HepG2 (cell line): ENCODE measurements at regions not wholly inside any gene's neighbourhood (a gene's known extent, or its start where the extent isn't known, plus 50 kb on each side); places are given as distances from the start of the nearest gene placed in this dataset.

Experiments
- ATAC-seq: fragments of 200-7000 bp; cut with Tn5 transposase; 3 replicates; pipeline ENCODE4 v1.9.1; 2020; ENCODE audit warnings: mild to moderate bottlenecking, moderate library complexity
- BruUV-seq: library from RNA; stranded (reverse); fragments of 400-500 nt; replicated peaks from 2 replicates; lab custom pipeline; 2021; lab: Mats Ljungman, UMichigan
- CTCF ChIA-PET: fragments of 300-600 bp; formaldehyde crosslinking; extraction: SDS; loops from one replicate; lab custom pipeline; 2021; ENCODE audit warnings: low total read pairs, inconsistent platforms, low intra/inter-chr PET ratio; lab: Yijun Ruan, JAX
- POLR2A ChIA-PET: fragments of 350-600 bp; sonication (Branson Sonifier 250); formaldehyde crosslinking; loops from one replicate; lab custom pipeline; 2020; ENCODE audit warnings: antibody characterized with exemption, inconsistent platforms; lab: Yijun Ruan, JAX
- DNase-seq: peaks from one replicate; pipeline ENCODE4 v3.0.0-alpha.2; 2015; ENCODE audit warnings: low spot score
- FAIRE-seq: peaks from 3 replicates; lab custom pipeline; 2011; peaks lifted over from hg19 to GRCh38; lab: Jason Lieb, UNC
- H2AFZ ChIP-seq: one replicate; pipeline ENCODE4 v1.6.1; 2011; ENCODE audit warnings: low read length, inconsistent platforms
- H3K27ac ChIP-seq: fragments of 300-600 bp; 3 replicates; pipeline ENCODE4 v1.8.0; 2011; ENCODE audit warnings: mixed run types, mild to moderate bottlenecking, mixed read lengths, low read length, inconsistent platforms; ENCODE audit not compliant: insufficient read depth; ENCODE audit errors: extremely low read length
- H3K27me3 ChIP-seq, 2 experiments: fragments of 200-600 bp in 1 of 2; 2 replicates in 1 of 2; 3 replicates in 1 of 2; pipeline versions ENCODE4 v1.6.0 to v1.8.0; 2011; ENCODE audit warnings: low read length in 2 of 2, mild to moderate bottlenecking in 2 of 2, moderate library complexity in 2 of 2, inconsistent platforms in 1 of 2; ENCODE audit not compliant: insufficient read depth in 2 of 2, control insufficient read depth in 1 of 2
- H3K36me3 ChIP-seq, 2 experiments: fragments of 200-600 bp in 1 of 2; replicated peaks in 1 of 2; 2 replicates in 1 of 2; 3 replicates in 1 of 2; pipeline versions ENCODE4 v1.5.1 to v1.8.0; 2011; ENCODE audit warnings: low read length in 2 of 2, inconsistent platforms in 1 of 2; ENCODE audit not compliant: insufficient read depth in 2 of 2, control insufficient read depth in 1 of 2
- H3K4me1 ChIP-seq: 2 replicates; pipeline ENCODE4 v1.5.1; 2012; ENCODE audit warnings: low read length, inconsistent platforms; ENCODE audit not compliant: insufficient read depth
- H3K4me2 ChIP-seq: 2 replicates; pipeline ENCODE4 v1.6.0; 2011; ENCODE audit warnings: low read depth, low read length, inconsistent platforms
- H3K4me3 ChIP-seq, 3 experiments: fragments of 200-600 bp in 1 of 3; sonication (generic), shearing (Covaris generic) in 1 of 3; replicated peaks in 1 of 3; 2 replicates each; pipeline ENCODE4 v1.5.1; 2011 to 2016; ENCODE audit warnings: low read length in 3 of 3, inconsistent platforms in 2 of 3, low read depth in 2 of 3, mild to moderate bottlenecking in 2 of 3, control low read depth in 1 of 3, mixed read lengths in 1 of 3; ENCODE audit not compliant: insufficient read depth in 1 of 3
- H3K79me2 ChIP-seq: one replicate; pipeline ENCODE4 v1.6.1; 2011; ENCODE audit warnings: low read length, inconsistent platforms; ENCODE audit not compliant: insufficient read depth
- H3K9ac ChIP-seq: 2 replicates; pipeline ENCODE4 v1.6.0; 2011; ENCODE audit warnings: mild to moderate bottlenecking, low read depth, low read length, inconsistent platforms; ENCODE audit not compliant: insufficient read depth
- H3K9me3 ChIP-seq: 2 replicates; pipeline ENCODE4 v1.5.1; 2012; ENCODE audit warnings: mild to moderate bottlenecking, low read length
- H4K20me1 ChIP-seq: 2 replicates; pipeline ENCODE4 v1.6.0; 2011; ENCODE audit warnings: inconsistent platforms, mild to moderate bottlenecking, low read length, moderate library complexity; ENCODE audit not compliant: insufficient read depth
- BCL6 ChIP-seq: IDR thresholded peaks from 2 replicates; pipeline ENCODE4 v1.6.1; 2016; ENCODE audit warnings: missing genetic modification reagents, missing compliant biosample characterization
- CEBPG ChIP-seq: IDR thresholded peaks from 2 replicates; pipeline ENCODE4 v1.6.1; 2016
- CHD2 ChIP-seq: IDR thresholded peaks from 2 replicates; pipeline ENCODE4 v1.6.1; 2011; ENCODE audit warnings: low read depth, low read length, improper control_type of control experiment
- FOXO1 ChIP-seq: sonication (generic); formaldehyde crosslinking; IDR thresholded peaks from 2 replicates; pipeline ENCODE4 v1.4.0; 2020; ENCODE audit warnings: missing genetic modification reagents
- FOXP1 ChIP-seq, 2 experiments: fragments of 450-650 bp in 1 of 2; IDR thresholded peaks; 2 replicates each; pipeline ENCODE4 v1.6.1; 2017 to 2018; ENCODE audit warnings: antibody characterized with exemption in 1 of 2
- HMGXB4 ChIP-seq, 2 experiments: sonication (generic) in 1 of 2; formaldehyde crosslinking in 1 of 2; IDR thresholded peaks; 2 replicates each; pipeline versions ENCODE4 v1.4.0 to v1.6.1; 2018 to 2020; ENCODE audit warnings: missing genetic modification reagents in 2 of 2, borderline replicate concordance in 1 of 2, low read depth in 1 of 2, mild to moderate bottlenecking in 1 of 2, missing biosample characterization in 1 of 2
- HOXA7 ChIP-seq: sonication (generic); formaldehyde crosslinking; IDR thresholded peaks from 2 replicates; pipeline ENCODE4 v1.8.1; 2022; ENCODE audit warnings: mild to moderate bottlenecking, missing genetic modification reagents, moderate library complexity
- NCOA2 ChIP-seq: sonication (generic); formaldehyde crosslinking; IDR thresholded peaks from 2 replicates; pipeline ENCODE4 v1.8.0; 2022; ENCODE audit warnings: inconsistent platforms
- NR2F6 ChIP-seq, 2 experiments: IDR thresholded peaks; 2 replicates each; pipeline ENCODE4 v1.6.1; 2016; ENCODE audit warnings: antibody characterized with exemption in 1 of 2, mild to moderate bottlenecking in 1 of 2
- SMAD3 ChIP-seq: sonication (generic); formaldehyde crosslinking; IDR thresholded peaks from 2 replicates; pipeline ENCODE4 v1.4.0; 2020; ENCODE audit warnings: missing genetic modification reagents
- SNAI1 ChIP-seq: sonication (generic); formaldehyde crosslinking; IDR thresholded peaks from 2 replicates; pipeline ENCODE4 v1.5.0; 2020; ENCODE audit warnings: mild to moderate bottlenecking, missing genetic modification reagents, borderline replicate concordance
- ZBTB14 ChIP-seq: sonication (generic); formaldehyde crosslinking; IDR thresholded peaks from 2 replicates; pipeline ENCODE4 v1.4.0; 2020; ENCODE audit warnings: missing genetic modification reagents
- ZFY ChIP-seq: sonication (generic); formaldehyde crosslinking; IDR thresholded peaks from 2 replicates; pipeline ENCODE4 v1.4.0; 2020; ENCODE audit warnings: missing genetic modification reagents
- ZNF552 ChIP-seq: sonication (generic); formaldehyde crosslinking; IDR thresholded peaks from 2 replicates; pipeline ENCODE4 v1.9.0; 2022; ENCODE audit warnings: missing genetic modification reagents, mild to moderate bottlenecking, borderline replicate concordance
- ZNF720 ChIP-seq: sonication (generic); formaldehyde crosslinking; IDR thresholded peaks from 2 replicates; pipeline ENCODE4 v1.4.0; 2020; ENCODE audit warnings: missing genetic modification reagents
- WGBS: methylation state at CpG from one replicate; pipeline ENCODE4 v1.1.6; 2017; ENCODE audit warnings: low lambda C conversion rate; 5-methylcytosine and 5-hydroxymethylcytosine counted together
- in situ Hi-C: cut with HindIII; loops from 2 replicates; pipeline ENCODE4 v1.10.0; 2017; ENCODE audit warnings: low pct_unique_long_range_greater_than_20kb; ENCODE audit not compliant: extremely low pct_ligation_motif_present
- intact Hi-C: fragments of 100-400 bp; cut with micrococcal nuclease; formaldehyde crosslinking; loops from one replicate; pipeline ENCODE4 v1.10.0; 2022; ENCODE audit not compliant: unreplicated experiment
- TF ChIP-seq, protein P1 (sequence below), 2 experiments: fragments of 450-650 bp in 1 of 2; sonication (generic) in 1 of 2; formaldehyde crosslinking; IDR thresholded peaks; 2 replicates each; pipeline versions ENCODE4 v1.5.0 to v1.8.0; 2020 to 2022; ENCODE audit warnings: mild to moderate bottlenecking in 1 of 2, missing genetic modification reagents in 1 of 2

GRCh38 chr7:138325434-138325833, 134.6 kb upstream of the TRIM24 start:
- no peaks in the 10 kb centered on the region for H4K20me1 ChIP-seq
- peaks cover 22% of the 10 kb centered on the region for H3K4me1 ChIP-seq
- H2AFZ ChIP-seq, result no peak overlapping the region
- no peak overlapping the region for H3K4me3 ChIP-seq
- no peaks in the 10 kb centered on the region for H3K79me2 ChIP-seq
- POLR2A ChIA-PET, result no interaction called here
- TF ChIP-seq ZBTB14 (CRISPR knock-in tag) (no peak), HOXA7 (no peak)
- 96% methylated on average over 4 of the region's 4 CpGs for WGBS
- no peak overlapping the region for H3K9ac ChIP-seq
- DNase-seq (no peak), FAIRE-seq (no peak), ATAC-seq (no peak)
- in situ Hi-C loops (no loop called here), intact Hi-C loops (no loop called here)
- no peaks in the 10 kb centered on the region for H3K27me3 ChIP-seq
- H3K4me2 ChIP-seq, result no peak overlapping the region
- no peaks in the 10 kb centered on the region for H3K36me3 ChIP-seq
- H3K27ac ChIP-seq, result no peak overlapping the region
- no TSS peak for BruUV-seq
- CTCF ChIA-PET, result no interaction called here
- H3K9me3 ChIP-seq, result peaks cover 14% of the 10 kb centered on the region

- CTCF ChIA-PET, result no interaction called here
- in situ Hi-C loops, result no loop called here
- TF ChIP-seq ZFY (CRISPR knock-in tag), result no peak
- peak; percentile 76 for TF ChIP-seq CEBPG (CRISPR knock-in tag)
- TF ChIP-seq BCL6 (CRISPR knock-in tag), result peak; percentile 53; the same call in 1 of the 2 replicates
- TF ChIP-seq SNAI1 (CRISPR knock-in tag), result no peak
- TF ChIP-seq FOXP1 (IDR thresholded peaks at IDR 0.05), result no peak
- TF ChIP-seq FOXP1 (CRISPR knock-in tag; IDR thresholded peaks at IDR 0.05), result peak; percentile 73
- no peak for TF ChIP-seq ZNF720
- 0 out of 2 replicates have a peak, but pooled peaks have one; percentile 28 for TF ChIP-seq SMAD3 (CRISPR knock-in tag)
- no peak for TF ChIP-seq CHD2
- TF ChIP-seq HMGXB4 (CRISPR knock-in tag; IDR thresholded peaks at IDR 0.05; ENCODE audit: borderline replicate concordance in 1 of 2, low read depth in 1 of 2), result no peak
- TF ChIP-seq, protein P1, sequence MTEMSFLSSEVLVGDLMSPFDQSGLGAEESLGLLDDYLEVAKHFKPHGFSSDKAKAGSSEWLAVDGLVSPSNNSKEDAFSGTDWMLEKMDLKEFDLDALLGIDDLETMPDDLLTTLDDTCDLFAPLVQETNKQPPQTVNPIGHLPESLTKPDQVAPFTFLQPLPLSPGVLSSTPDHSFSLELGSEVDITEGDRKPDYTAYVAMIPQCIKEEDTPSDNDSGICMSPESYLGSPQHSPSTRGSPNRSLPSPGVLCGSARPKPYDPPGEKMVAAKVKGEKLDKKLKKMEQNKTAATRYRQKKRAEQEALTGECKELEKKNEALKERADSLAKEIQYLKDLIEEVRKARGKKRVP (CRISPR knock-in tag; IDR thresholded peaks at IDR 0.05), result peak in 1 of 2 experiments; percentile 51; a peak in 1 of 4 replicates
- TF ChIP-seq NR2F6 (IDR thresholded peaks at IDR 0.05), result peak; percentile 53; the same call in 1 of the 2 replicates
- TF ChIP-seq NR2F6 (CRISPR knock-in tag; IDR thresholded peaks at IDR 0.05), result no peak
- TF ChIP-seq ZNF552, result no peak
- TF ChIP-seq NCOA2, result peak; percentile 58
- peak; percentile 53; the same call in 1 of the 2 replicates for TF ChIP-seq FOXO1 (CRISPR knock-in tag)
These were observed 131.8 kb upstream of the TRIM24 start for GRCh38 chr7:138328215-138328614.

More at GRCh38 chr7:138328215-138328614, 131.8 kb upstream of the TRIM24 start:
- peak; percentile 92 for ATAC-seq
- H3K79me2 ChIP-seq, result no peaks in the 10 kb centered on the region
- H3K9me3 ChIP-seq, result peaks cover 31% of the 10 kb centered on the region
- peak; percentile 87 for DNase-seq
- H3K4me2 ChIP-seq, result no peak overlapping the region
- H3K27me3 ChIP-seq, result no peaks in the 10 kb centered on the region
- no peak overlapping the region for H3K9ac ChIP-seq
- peaks cover 22% of the 10 kb centered on the region for H3K4me1 ChIP-seq
- H3K36me3 ChIP-seq, result no peaks in the 10 kb centered on the region
- H3K4me3 ChIP-seq, result no peak overlapping the region
- intact Hi-C loops, result no loop called here
- 24% methylated on average over 2 of the region's 2 CpGs for WGBS
- H4K20me1 ChIP-seq, result no peaks in the 10 kb centered on the region
- H3K27ac ChIP-seq, result peak overlapping the region; percentile 70
- no TSS peak for BruUV-seq
- FAIRE-seq, result peak; percentile 4
- H2AFZ ChIP-seq, result no peak overlapping the region
- POLR2A ChIA-PET, result interaction anchor here (0.6 to 1.7 kb wide), 7 partner anchors 10 to 263 kb away, joined by 3 to 9 read pairs (median 4); no protein-coding TSS in a partner anchor
